Progenitor cell of endocrine pancreas (in vitro differentiated cells): ENCODE measurements at regions not wholly inside any gene's neighbourhood (a gene's known extent, or its start where the extent isn't known, plus 50 kb on each side); places are given as distances from the start of the nearest gene placed in this dataset.

Source experiments
- DNase-seq: peaks from one replicate; pipeline ENCODE4 v3.0.0; 2021; ENCODE audit warnings: low spot score; ENCODE audit not compliant: unreplicated experiment
- H3K27ac Mint-ChIP-seq: 2 replicates; pipeline ENCODE4 v1.8.0; 2021; ENCODE audit warnings: mild to moderate bottlenecking, moderate library complexity, mixed read lengths
- H3K27me3 Mint-ChIP-seq: 2 replicates; pipeline ENCODE4 v1.8.0; 2021; ENCODE audit warnings: mixed read lengths
- H3K36me3 Mint-ChIP-seq: 2 replicates; pipeline ENCODE4 v1.8.0; 2022; ENCODE audit warnings: mixed read lengths; ENCODE audit not compliant: insufficient read depth
- H3K4me1 Mint-ChIP-seq: 2 replicates; pipeline ENCODE4 v1.8.0; 2021; ENCODE audit warnings: low read depth, mixed read lengths
- H3K4me3 Mint-ChIP-seq: 2 replicates; pipeline ENCODE4 v1.8.0; 2021; ENCODE audit warnings: low read depth, mild to moderate bottlenecking, moderate library complexity, mixed read lengths
- H3K9me3 Mint-ChIP-seq: 2 replicates; pipeline ENCODE4 v1.8.0; 2021; ENCODE audit warnings: low read depth, mixed read lengths
- TF ChIP-seq, protein P1 (sequence below): fragments of 200-600 bp; sonication (generic); IDR thresholded peaks from one replicate; pipeline ENCODE4 v1.5.0; 2021; ENCODE audit warnings: antibody characterized with exemption, mild to moderate bottlenecking; ENCODE audit not compliant: unreplicated experiment

DNA sequence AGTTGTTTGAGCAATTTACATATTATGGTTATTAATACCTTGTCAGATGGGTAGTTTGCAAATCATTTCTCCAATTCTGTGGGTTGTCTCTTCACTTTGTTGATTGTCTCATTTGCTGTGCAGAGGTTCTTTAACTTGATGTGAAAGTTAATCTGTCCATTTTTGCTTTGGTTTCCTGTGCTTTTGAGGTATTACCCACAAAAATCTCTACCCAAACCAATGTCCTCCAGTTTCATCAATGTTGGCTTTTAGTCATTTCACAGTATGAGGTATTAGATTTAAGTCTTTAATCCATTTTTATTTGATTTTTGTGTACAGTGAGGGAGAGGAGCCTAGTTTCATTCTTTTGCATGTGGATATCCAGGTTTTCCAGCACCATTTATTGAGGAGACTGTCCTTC lies 82.4 kb downstream of the MRPS30 start:
- DNase-seq: no peak
- Mint-ChIP-seq H3K27me3 (no peaks in the 10 kb centered on the region), H3K9me3 (peaks cover 11% of the 10 kb centered on the region), H3K4me3 (no peak overlapping the region), H3K36me3 (no peaks in the 10 kb centered on the region), H3K4me1 (no peaks in the 10 kb centered on the region), H3K27ac (no peak overlapping the region)
- TF ChIP-seq, protein P1, sequence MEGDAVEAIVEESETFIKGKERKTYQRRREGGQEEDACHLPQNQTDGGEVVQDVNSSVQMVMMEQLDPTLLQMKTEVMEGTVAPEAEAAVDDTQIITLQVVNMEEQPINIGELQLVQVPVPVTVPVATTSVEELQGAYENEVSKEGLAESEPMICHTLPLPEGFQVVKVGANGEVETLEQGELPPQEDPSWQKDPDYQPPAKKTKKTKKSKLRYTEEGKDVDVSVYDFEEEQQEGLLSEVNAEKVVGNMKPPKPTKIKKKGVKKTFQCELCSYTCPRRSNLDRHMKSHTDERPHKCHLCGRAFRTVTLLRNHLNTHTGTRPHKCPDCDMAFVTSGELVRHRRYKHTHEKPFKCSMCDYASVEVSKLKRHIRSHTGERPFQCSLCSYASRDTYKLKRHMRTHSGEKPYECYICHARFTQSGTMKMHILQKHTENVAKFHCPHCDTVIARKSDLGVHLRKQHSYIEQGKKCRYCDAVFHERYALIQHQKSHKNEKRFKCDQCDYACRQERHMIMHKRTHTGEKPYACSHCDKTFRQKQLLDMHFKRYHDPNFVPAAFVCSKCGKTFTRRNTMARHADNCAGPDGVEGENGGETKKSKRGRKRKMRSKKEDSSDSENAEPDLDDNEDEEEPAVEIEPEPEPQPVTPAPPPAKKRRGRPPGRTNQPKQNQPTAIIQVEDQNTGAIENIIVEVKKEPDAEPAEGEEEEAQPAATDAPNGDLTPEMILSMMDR: no peak

DNA sequence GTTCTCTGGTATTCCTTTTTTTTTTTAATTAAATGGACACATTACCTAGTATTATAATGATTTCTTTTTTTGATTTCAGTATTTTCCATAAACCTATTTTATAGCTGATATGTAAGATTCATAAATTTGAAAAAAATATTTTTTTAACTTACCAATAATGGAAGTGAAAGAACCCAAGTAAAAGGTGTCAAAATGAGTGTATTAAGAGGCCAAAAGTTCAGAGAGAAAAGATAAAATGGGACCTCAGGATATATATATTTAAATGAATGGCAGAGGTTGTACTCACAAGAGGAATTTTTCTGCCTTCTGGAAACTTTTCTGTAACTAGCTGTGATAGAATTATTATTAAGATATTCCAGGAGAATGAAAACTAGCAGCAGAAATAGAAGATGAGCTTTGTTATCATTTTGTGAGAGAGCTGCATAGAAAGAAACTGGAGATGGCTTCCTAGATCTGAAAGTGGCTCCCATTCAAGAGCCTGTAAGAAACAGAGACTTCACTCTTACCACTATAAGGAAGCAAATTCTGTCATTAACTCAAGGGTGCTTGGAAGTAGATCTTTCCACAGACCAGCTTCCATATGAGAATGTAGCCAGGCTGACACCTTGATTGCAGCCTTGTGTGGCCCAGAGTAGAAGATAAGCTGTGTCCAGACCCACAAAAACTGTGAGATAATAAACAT lies 91.7 kb downstream of the MRPS30 start:
- Mint-ChIP-seq H3K27me3 (no peaks in the 10 kb centered on the region), H3K4me3 (no peak overlapping the region), H3K9me3 (no peaks in the 10 kb centered on the region), H3K36me3 (no peaks in the 10 kb centered on the region), H3K4me1 (no peaks in the 10 kb centered on the region), H3K27ac (no peak overlapping the region)
- TF ChIP-seq, protein P1: no peak
- DNase-seq: no peak

DNA sequence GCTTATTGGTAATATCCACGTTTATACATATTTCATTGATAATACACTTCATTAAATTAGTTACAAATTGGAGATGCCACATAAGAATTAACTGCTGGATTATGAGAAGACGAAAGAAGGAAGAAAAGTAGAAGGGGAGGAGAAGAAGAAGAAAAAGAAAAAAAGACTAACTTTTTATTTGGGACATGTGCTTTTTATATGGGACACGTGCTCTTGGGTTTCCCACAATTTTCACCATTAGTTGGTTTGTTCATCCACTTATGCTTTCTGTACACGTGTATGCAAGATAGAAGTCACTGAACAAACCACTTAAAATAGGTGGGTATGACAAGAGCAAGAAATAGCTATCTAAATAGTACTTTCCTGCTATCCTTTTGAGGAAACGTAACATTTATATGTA lies 98.6 kb downstream of the MRPS30 start:
- Mint-ChIP-seq H3K27me3 (no peaks in the 10 kb centered on the region), H3K4me3 (no peak overlapping the region), H3K27ac (no peak overlapping the region), H3K36me3 (no peaks in the 10 kb centered on the region), H3K9me3 (no peaks in the 10 kb centered on the region), H3K4me1 (no peaks in the 10 kb centered on the region)
- no peak for DNase-seq
- TF ChIP-seq, protein P1: no peak

DNA sequence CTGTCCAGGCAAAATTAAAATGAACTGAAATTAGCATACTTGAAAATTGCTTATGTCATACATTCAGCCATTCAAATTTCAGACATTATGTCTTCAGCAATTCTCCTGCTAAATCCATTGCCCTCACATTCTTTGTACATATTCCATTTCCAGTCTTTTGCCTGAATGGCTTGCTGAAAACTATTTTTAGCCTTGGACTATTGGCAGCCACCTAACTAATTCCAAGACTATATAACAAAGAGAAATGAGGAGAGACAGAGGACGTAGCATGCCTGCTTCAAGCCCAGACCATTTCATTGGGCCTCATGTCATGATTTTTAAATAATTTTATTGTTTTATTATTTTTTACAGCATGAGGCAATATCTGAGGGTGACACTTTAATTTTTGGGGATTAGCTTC lies 100.3 kb downstream of the MRPS30 start:
- TF ChIP-seq, protein P1: no peak
- Mint-ChIP-seq H3K9me3 (no peaks in the 10 kb centered on the region), H3K4me3 (no peak overlapping the region), H3K4me1 (no peaks in the 10 kb centered on the region), H3K27ac (no peak overlapping the region), H3K36me3 (no peaks in the 10 kb centered on the region), H3K27me3 (no peaks in the 10 kb centered on the region)
- DNase-seq: no peak

DNA sequence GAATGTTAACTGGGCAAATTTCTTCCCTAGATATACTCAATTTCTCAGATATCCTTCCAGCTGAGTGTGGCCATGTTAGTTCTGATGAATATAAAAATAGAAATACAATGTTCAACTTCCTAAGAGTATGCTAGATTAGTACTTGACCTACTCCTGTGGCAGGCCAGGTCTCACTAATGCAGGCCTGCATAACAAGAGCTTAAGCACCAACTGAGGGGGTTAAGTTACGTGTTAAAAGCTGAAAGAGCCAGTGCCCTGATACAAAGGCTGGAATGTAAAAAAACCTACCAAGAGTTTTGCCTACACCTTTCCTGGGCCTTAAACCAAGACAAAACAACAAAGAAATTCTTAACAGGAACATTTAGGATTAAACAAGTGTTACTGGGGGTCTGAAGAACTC lies 102.8 kb downstream of the MRPS30 start:
- DNase-seq: no peak
- Mint-ChIP-seq H3K27ac (no peak overlapping the region), H3K36me3 (no peaks in the 10 kb centered on the region)

More for the DNA sequence above, 102.8 kb downstream of the MRPS30 start:
- Mint-ChIP-seq H3K9me3 (no peaks in the 10 kb centered on the region), H3K4me3 (no peak overlapping the region), H3K27me3 (no peaks in the 10 kb centered on the region), H3K4me1 (no peaks in the 10 kb centered on the region)
- TF ChIP-seq, protein P1: no peak
